ENCODE measurements at regions not wholly inside any gene's neighbourhood (a gene's known extent, or its start where the extent isn't known, plus 50 kb on each side); places are given as distances from the start of the nearest gene placed in this dataset.

GRCh38 chrX:20418379-20419150 is 151.9 kb upstream of the RPS6KA3 start:
- no peak for DNase-seq

GRCh38 chrX:20414762-20415445 is 148.2 kb upstream of the RPS6KA3 start:
- no peak for DNase-seq

GRCh38 chrX:20414066-20414465 is 147.4 kb upstream of the RPS6KA3 start:
- DNase-seq = no peak

- no peak for DNase-seq
Measured at GRCh38 chrX:20412871-20413486, 146.3 kb upstream of the RPS6KA3 start.

- DNase-seq = no peak
Measured at GRCh38 chrX:20410540-20410939, 143.8 kb upstream of the RPS6KA3 start.

- no peak for DNase-seq
Measured at GRCh38 chrX:20409991-20410390, 143.3 kb upstream of the RPS6KA3 start.

GRCh38 chrX:20402956-20403355 is 136.2 kb upstream of the RPS6KA3 start:
- DNase-seq = no peak

GRCh38 chrX:20399728-20400414 is 133.2 kb upstream of the RPS6KA3 start:
- no peak for DNase-seq

GRCh38 chrX:20397587-20397986 is 130.9 kb upstream of the RPS6KA3 start:
- no peak for DNase-seq

GRCh38 chrX:20394451-20394850 is 127.7 kb upstream of the RPS6KA3 start:
- DNase-seq = no peak

GRCh38 chrX:20393944-20394343 is 127.2 kb upstream of the RPS6KA3 start:
- no peak for DNase-seq

GRCh38 chrX:20388594-20388993 is 121.9 kb upstream of the RPS6KA3 start:
- DNase-seq = no peak

- no peak for DNase-seq
Measured at GRCh38 chrX:20383477-20383876, 116.8 kb upstream of the RPS6KA3 start.

- DNase-seq = no peak
Measured at GRCh38 chrX:20382518-20383297, 116.0 kb upstream of the RPS6KA3 start.

GRCh38 chrX:20382082-20382481 is 115.4 kb upstream of the RPS6KA3 start:
- no peak for DNase-seq

GRCh38 chrX:20378233-20378920 is 111.7 kb upstream of the RPS6KA3 start:
- DNase-seq = no peak

GRCh38 chrX:20374900-20375438 is 108.3 kb upstream of the RPS6KA3 start:
- DNase-seq = peak; percentile 52

GRCh38 chrX:20374450-20374849 is 107.7 kb upstream of the RPS6KA3 start:
- no peak for DNase-seq

- no peak for DNase-seq
Measured at GRCh38 chrX:20373063-20373462, 106.4 kb upstream of the RPS6KA3 start.

- DNase-seq = no peak
Measured at GRCh38 chrX:20372533-20372932, 105.8 kb upstream of the RPS6KA3 start.

GRCh38 chrX:20369468-20369867 is 102.8 kb upstream of the RPS6KA3 start:
- DNase-seq = no peak

GRCh38 chrX:20364238-20364637 is 97.5 kb upstream of the RPS6KA3 start:
- no peak for DNase-seq
